ENCODE measurements at regions not wholly inside any gene's neighbourhood (a gene's known extent, or its start where the extent isn't known, plus 50 kb on each side); places are given as distances from the start of the nearest gene placed in this dataset.

DNA sequence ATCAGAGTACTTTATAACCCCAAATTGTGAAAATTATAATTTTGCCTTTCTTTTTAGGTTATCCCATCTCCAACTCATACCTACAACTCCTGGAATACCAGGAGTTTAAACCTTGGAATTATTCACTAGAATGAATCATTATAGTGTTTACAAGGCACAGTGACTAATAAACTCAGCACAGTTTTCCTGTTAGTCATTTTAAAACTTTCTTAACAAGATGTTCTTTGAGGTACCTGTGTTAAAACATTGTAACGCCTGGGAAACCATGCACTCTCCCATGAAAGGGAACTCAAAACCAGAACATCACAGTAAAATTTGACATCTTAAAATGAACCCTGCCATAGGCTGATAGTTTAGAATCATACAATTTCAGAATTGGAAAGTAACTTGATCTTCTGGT lies 132.4 kb upstream of the OSTN start:
- H3K27ac ChIP-seq (ENCODE audit: insufficient read depth, low read depth, low read length): no peak overlapping the region
- dilution Hi-C loops (cut with MboI; ENCODE audit: extremely low pct_ligation_motif_present, low sequenced_read_pairs): no loop called here
- peak; percentile 29 for DNase-seq (ENCODE audit: low read depth, low spot score)
- H3K9me3 ChIP-seq (replicated peaks; ENCODE audit: control insufficient read depth, insufficient read depth, low read length): no peaks in the 10 kb centered on the region
- H3K36me3 ChIP-seq (ENCODE audit: control insufficient read depth in 2 of 2, extremely low read depth in 1 of 2, insufficient read depth in 2 of 2, low read length in 2 of 2): no peaks in the 10 kb centered on the region
- H3K9ac ChIP-seq (replicated peaks; ENCODE audit: extremely low read depth, insufficient read depth, low read length): no peak overlapping the region
- peak overlapping the region; percentile 9 for H3K4me2 ChIP-seq (ENCODE audit: insufficient read depth, low read length)
- H4K20me1 ChIP-seq (replicated peaks; ENCODE audit: control insufficient read depth, extremely low read depth, insufficient read depth, low read length): no peaks in the 10 kb centered on the region
- BruUV-seq (replicated peaks): no TSS peak
- intact Hi-C loops (cut with micrococcal nuclease): loop anchor here (10.0 kb wide), 1 partner anchor 358 kb away; no protein-coding TSS in a partner anchor
- ChIA-PET CTCF (no interaction called here), POLR2A (no interaction called here)
- H3K27me3 ChIP-seq (ENCODE audit: control insufficient read depth in 2 of 2, insufficient read depth in 2 of 2, low read length in 2 of 2): no peaks in the 10 kb centered on the region
- no peak overlapping the region for H2AFZ ChIP-seq (ENCODE audit: low read depth, low read length)
- no peak overlapping the region for H3K4me3 ChIP-seq (replicated peaks in 1 of 3; ENCODE audit: insufficient read depth in 1 of 3, low read depth in 1 of 3, low read length in 3 of 3)
- FAIRE-seq: no peak
- no peaks in the 10 kb centered on the region for H3K79me2 ChIP-seq (ENCODE audit: control insufficient read depth, insufficient read depth, low read length)
- peaks cover 10% of the 10 kb centered on the region for H3K4me1 ChIP-seq (ENCODE audit: control insufficient read depth, extremely low read depth, insufficient read depth, low read length)
- peak; percentile 93 for TF ChIP-seq FOS (IDR thresholded peaks at IDR 0.05; ENCODE audit: borderline replicate concordance, insufficient read depth, low read length)
- TF ChIP-seq GATA2 (IDR thresholded peaks at IDR 0.05; ENCODE audit: insufficient read depth, insufficient read length, low read depth, low read length): no peak
- TF ChIP-seq POLR2AphosphoS5 (IDR thresholded peaks at IDR 0.05; ENCODE audit: insufficient read depth, low read depth, low read length): no peak
- no peak for TF ChIP-seq POLR2A (IDR thresholded peaks at IDR 0.05; ENCODE audit: low read depth, low read length)
- TF ChIP-seq EZH2 (IDR thresholded peaks at IDR 0.05; ENCODE audit: borderline replicate concordance, low read depth, low read length, severe bottlenecking): no peak
- peak; percentile 27 for TF ChIP-seq JUN (IDR thresholded peaks at IDR 0.05; ENCODE audit: borderline replicate concordance, insufficient read depth, insufficient read length, low read depth)
- no peak for TF ChIP-seq MYC (IDR thresholded peaks at IDR 0.05; ENCODE audit: low read depth, low read length)
- TF ChIP-seq, protein P1, sequence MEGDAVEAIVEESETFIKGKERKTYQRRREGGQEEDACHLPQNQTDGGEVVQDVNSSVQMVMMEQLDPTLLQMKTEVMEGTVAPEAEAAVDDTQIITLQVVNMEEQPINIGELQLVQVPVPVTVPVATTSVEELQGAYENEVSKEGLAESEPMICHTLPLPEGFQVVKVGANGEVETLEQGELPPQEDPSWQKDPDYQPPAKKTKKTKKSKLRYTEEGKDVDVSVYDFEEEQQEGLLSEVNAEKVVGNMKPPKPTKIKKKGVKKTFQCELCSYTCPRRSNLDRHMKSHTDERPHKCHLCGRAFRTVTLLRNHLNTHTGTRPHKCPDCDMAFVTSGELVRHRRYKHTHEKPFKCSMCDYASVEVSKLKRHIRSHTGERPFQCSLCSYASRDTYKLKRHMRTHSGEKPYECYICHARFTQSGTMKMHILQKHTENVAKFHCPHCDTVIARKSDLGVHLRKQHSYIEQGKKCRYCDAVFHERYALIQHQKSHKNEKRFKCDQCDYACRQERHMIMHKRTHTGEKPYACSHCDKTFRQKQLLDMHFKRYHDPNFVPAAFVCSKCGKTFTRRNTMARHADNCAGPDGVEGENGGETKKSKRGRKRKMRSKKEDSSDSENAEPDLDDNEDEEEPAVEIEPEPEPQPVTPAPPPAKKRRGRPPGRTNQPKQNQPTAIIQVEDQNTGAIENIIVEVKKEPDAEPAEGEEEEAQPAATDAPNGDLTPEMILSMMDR (IDR thresholded peaks at IDR 0.05; ENCODE audit: extremely low read depth in 1 of 2, insufficient read depth in 1 of 2, low read depth in 1 of 2, low read length in 2 of 2): no peak
- TF ChIP-seq, protein P2, sequence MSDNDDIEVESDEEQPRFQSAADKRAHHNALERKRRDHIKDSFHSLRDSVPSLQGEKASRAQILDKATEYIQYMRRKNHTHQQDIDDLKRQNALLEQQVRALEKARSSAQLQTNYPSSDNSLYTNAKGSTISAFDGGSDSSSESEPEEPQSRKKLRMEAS (IDR thresholded peaks at IDR 0.05; ENCODE audit: insufficient read depth, insufficient read length): no peak
- no peaks in the 10 kb centered on the region for H3K9me1 ChIP-seq (replicated peaks; ENCODE audit: control insufficient read depth, extremely low read depth, insufficient read depth, low read length)

All from endothelial cell of umbilical vein (primary cell).